ENCODE measurements at regions not wholly inside any gene's neighbourhood (a gene's known extent, or its start where the extent isn't known, plus 50 kb on each side); places are given as distances from the start of the nearest gene placed in this dataset.

DNA sequence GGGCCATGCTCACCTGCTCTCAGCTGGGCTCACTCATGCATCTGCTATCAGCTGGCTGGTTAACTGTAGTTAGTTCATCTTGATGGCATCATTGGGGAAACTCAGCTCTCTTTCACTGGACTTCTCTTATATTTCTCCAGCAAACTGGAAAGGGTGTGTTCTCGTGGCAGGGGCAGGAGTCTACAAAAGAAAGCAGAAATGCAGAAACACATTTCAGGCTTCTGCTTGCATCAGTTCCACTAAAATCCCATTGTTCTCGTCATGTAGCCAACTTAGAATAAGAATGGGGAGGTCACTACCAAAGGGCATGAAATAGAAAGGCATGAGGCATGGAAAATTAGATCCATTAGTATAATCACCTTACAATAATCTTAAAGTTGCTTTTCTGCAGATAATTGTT lies 207.3 kb downstream of the NRIP1 start:
- DNase-seq (ENCODE audit: low read depth, low spot score), result peak; percentile 11
- H3K27me3 ChIP-seq (ENCODE audit: insufficient read depth, insufficient read length), result no peaks in the 10 kb centered on the region
- H3K4me1 ChIP-seq (ENCODE audit: insufficient read depth, insufficient read length), result no peaks in the 10 kb centered on the region
- H3K36me3 ChIP-seq (ENCODE audit: insufficient read depth, insufficient read length, low read length), result no peaks in the 10 kb centered on the region
- TF ChIP-seq YY1 (IDR thresholded peaks at IDR 0.05; ENCODE audit: insufficient read depth, insufficient read length), result no peak
- TF ChIP-seq ZNF274 (IDR thresholded peaks at IDR 0.05; ENCODE audit: low read depth, low read length), result no peak
- no peak for TF ChIP-seq SUZ12 (IDR thresholded peaks at IDR 0.05; ENCODE audit: extremely low read depth, insufficient read depth, insufficient read length)
- H3K9me3 ChIP-seq (ENCODE audit: insufficient read depth, low read length), result peaks cover 26% of the 10 kb centered on the region; the same call in 1 of the 2 replicates
- no peak overlapping the region for H3K9ac ChIP-seq (ENCODE audit: insufficient read length, low read depth)
- H3K4me3 ChIP-seq (ENCODE audit: insufficient read length, low read depth), result no peak overlapping the region

DNA sequence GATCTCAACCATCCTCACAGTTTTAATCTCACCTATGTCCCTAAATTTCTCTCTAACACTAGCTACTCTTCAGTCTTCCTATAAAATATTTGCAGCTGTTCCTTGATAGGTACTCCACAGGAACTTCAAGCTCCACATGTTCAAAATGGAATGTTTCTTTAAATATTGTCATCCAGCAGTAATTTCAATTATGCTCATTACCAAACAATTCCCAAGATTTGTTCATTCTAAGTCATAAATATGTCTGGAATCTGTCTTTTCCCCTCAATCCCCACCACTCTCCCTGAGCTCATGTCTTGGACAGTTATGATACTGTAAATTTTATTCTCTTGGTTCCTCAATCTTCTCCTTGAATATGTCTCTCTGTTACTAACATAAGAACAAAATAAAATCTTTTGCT lies 214.4 kb downstream of the NRIP1 start:
- Histone ChIP-seq H3K36me3 (ENCODE audit: insufficient read depth, insufficient read length, low read length) (no peaks in the 10 kb centered on the region), H3K4me3 (ENCODE audit: insufficient read length, low read depth) (no peak overlapping the region), H3K4me1 (ENCODE audit: insufficient read depth, insufficient read length) (no peaks in the 10 kb centered on the region), H3K9ac (ENCODE audit: insufficient read length, low read depth) (no peak overlapping the region), H3K27me3 (ENCODE audit: insufficient read depth, insufficient read length) (no peaks in the 10 kb centered on the region), H3K9me3 (ENCODE audit: insufficient read depth, low read length) (peaks cover 36% of the 10 kb centered on the region)
- TF ChIP-seq SUZ12 (IDR thresholded peaks at IDR 0.05; ENCODE audit: extremely low read depth, insufficient read depth, insufficient read length) (no peak), YY1 (IDR thresholded peaks at IDR 0.05; ENCODE audit: insufficient read depth, insufficient read length) (no peak), ZNF274 (IDR thresholded peaks at IDR 0.05; ENCODE audit: low read depth, low read length) (no peak)
- DNase-seq (ENCODE audit: low read depth, low spot score), result no peak

DNA sequence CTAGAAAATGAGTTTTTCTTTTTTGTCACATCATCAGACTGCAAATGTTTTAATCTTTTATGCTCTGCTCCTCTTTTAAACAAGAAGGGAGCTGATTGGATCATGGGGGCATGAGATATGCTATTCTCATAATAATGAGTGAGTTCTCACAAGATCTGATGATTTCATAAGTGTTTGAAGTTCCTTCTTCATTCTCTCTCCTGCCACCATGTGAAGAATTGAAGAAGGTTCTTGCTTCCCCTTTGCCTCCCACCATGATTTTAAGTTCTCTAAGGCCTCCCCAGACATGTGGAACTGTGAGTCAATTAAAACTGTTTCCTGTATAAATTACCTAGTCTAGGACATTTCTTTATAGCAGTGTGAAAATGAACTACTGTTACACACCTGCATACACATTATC lies 218.2 kb downstream of the NRIP1 start:
- no peaks in the 10 kb centered on the region for H3K4me1 ChIP-seq (ENCODE audit: insufficient read depth, insufficient read length)
- no peak overlapping the region for H3K4me3 ChIP-seq (ENCODE audit: insufficient read length, low read depth)
- no peak for TF ChIP-seq ZNF274 (IDR thresholded peaks at IDR 0.05; ENCODE audit: low read depth, low read length)

DNA sequence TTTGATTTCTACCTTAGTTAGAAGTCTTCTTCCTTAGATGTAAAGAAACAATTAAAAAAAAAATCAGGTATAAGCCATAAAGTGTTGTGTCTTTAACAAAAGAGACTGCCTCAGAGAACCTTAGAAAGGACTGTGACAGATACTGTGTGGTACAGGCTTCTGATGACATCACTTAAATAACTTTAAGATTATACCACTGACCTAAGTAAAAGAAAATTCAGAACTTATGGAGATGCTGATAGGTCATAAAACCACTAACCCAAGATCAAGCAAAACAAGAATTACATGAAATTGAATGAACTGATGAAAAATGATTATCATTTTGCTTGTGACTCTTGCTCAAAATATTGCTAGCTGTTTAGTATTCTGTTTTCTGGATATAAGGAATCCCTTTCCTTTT lies 220.8 kb downstream of the NRIP1 start:
- H3K9me3 ChIP-seq (ENCODE audit: insufficient read depth, low read length), result peaks cover 49% of the 10 kb centered on the region
- H3K9ac ChIP-seq (ENCODE audit: insufficient read length, low read depth), result no peak overlapping the region
- H3K36me3 ChIP-seq (ENCODE audit: insufficient read depth, insufficient read length, low read length), result no peaks in the 10 kb centered on the region
- DNase-seq (ENCODE audit: low read depth, low spot score), result no peak
- TF ChIP-seq ZNF274 (IDR thresholded peaks at IDR 0.05; ENCODE audit: low read depth, low read length) (no peak), SUZ12 (IDR thresholded peaks at IDR 0.05; ENCODE audit: extremely low read depth, insufficient read depth, insufficient read length) (no peak), YY1 (IDR thresholded peaks at IDR 0.05; ENCODE audit: insufficient read depth, insufficient read length) (no peak)
- no peak overlapping the region for H3K4me3 ChIP-seq (ENCODE audit: insufficient read length, low read depth)
- no peaks in the 10 kb centered on the region for H3K27me3 ChIP-seq (ENCODE audit: insufficient read depth, insufficient read length)
- no peaks in the 10 kb centered on the region for H3K4me1 ChIP-seq (ENCODE audit: insufficient read depth, insufficient read length)

More for the DNA sequence above, 218.2 kb downstream of the NRIP1 start:
- Histone ChIP-seq H3K9me3 (ENCODE audit: insufficient read depth, low read length) (peaks cover 46% of the 10 kb centered on the region), H3K27me3 (ENCODE audit: insufficient read depth, insufficient read length) (no peaks in the 10 kb centered on the region), H3K36me3 (ENCODE audit: insufficient read depth, insufficient read length, low read length) (no peaks in the 10 kb centered on the region), H3K9ac (ENCODE audit: insufficient read length, low read depth) (no peak overlapping the region)
- DNase-seq (ENCODE audit: low read depth, low spot score), result no peak

DNA sequence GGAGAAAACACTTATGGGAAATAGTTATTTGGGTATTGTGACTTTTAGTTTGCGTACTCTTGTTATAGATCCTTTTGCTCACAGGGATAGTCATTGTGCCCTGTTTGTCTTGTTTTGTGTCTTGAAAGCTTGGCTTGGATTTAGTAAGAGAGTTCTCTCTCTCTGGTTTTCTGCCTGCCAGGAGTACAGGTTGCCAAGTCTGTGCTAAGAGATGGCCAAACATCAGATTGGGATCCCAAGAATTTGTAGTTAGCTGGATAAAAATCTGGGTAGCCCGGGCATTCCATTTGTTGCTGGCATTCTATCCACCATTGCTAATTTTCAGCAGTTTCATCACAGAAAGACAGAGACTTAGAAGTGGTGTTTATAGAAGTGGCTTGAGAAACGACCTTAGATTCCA lies 222.2 kb downstream of the NRIP1 start:
- TF ChIP-seq ZNF274 (IDR thresholded peaks at IDR 0.05; ENCODE audit: low read depth, low read length), result no peak
- TF ChIP-seq YY1 (IDR thresholded peaks at IDR 0.05; ENCODE audit: insufficient read depth, insufficient read length), result no peak
- TF ChIP-seq SUZ12 (IDR thresholded peaks at IDR 0.05; ENCODE audit: extremely low read depth, insufficient read depth, insufficient read length), result no peak
- H3K9ac ChIP-seq (ENCODE audit: insufficient read length, low read depth), result no peak overlapping the region
- no peak overlapping the region for H3K4me3 ChIP-seq (ENCODE audit: insufficient read length, low read depth)
- DNase-seq (ENCODE audit: low read depth, low spot score), result no peak
- H3K4me1 ChIP-seq (ENCODE audit: insufficient read depth, insufficient read length), result no peaks in the 10 kb centered on the region
- peaks cover 46% of the 10 kb centered on the region for H3K9me3 ChIP-seq (ENCODE audit: insufficient read depth, low read length)
- no peaks in the 10 kb centered on the region for H3K36me3 ChIP-seq (ENCODE audit: insufficient read depth, insufficient read length, low read length)
- H3K27me3 ChIP-seq (ENCODE audit: insufficient read depth, insufficient read length), result no peaks in the 10 kb centered on the region

DNA sequence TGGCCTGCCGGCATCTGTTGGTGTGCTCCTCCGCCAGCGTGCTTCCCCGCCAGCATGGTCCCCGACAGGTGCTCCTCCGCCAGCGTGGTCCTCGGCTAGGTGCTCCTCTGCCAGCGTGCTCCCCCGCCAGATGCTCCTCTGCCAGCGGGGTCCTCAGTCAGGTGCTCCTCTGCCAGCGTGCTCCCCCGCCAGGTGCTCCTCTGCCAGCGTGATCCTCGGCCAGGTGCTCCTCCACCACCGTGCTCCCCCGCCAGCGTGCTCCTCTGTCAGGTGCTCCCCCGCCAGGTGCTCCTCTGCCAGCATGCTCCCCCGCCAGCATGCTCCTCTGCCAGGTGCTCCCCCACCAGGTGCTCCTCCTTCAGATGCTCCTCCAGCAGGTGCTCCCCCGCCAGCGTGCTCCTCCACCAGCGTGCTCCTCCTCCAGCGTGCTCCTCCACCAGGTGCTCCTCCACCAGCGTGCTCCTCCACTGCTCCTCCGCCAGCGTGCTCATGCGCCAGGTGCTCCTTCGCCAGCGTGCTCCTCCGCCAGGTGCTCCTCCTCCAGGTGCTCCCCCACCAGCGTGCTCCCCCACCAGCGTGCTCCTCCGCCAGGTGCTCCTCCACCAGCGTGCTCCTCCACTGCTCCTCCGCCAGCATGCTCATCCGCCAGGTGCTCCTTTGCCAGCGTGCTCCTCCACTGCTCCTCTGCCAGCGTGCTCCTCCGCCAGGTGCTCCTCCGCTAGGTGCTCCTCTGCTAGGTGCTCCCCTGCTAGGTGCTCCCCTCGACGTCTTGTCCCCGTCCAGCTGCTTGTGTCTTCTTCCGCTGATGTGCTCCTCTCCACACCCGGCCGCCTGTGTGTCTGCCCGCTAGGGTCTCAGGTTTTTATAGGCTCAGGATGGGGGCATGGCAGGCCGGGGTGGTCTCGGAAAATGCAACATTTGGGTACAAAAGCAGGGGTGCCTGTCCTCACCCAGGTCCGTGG lies 223.0 kb downstream of the NRIP1 start:
- H3K9me3 ChIP-seq (ENCODE audit: insufficient read depth, low read length), result peaks cover 38% of the 10 kb centered on the region

DNA sequence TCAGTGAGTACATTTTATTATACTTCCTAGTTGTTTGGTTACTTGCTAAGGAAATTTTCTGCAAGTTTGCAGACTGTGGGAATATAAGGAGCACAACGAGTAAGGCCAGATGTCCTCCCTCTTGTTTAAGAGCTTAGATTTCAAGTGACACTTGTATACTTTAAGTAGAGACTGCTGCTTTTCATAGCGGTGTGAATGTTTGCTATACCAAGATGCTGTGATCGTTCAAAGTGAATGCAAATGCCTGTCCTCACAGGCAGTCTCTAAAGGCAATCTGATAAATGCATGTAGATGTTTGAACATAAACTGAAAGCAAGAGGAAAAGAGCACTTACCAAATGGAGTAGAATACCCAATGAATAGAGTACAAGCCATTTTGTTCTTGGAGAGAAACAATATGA lies 226.4 kb downstream of the NRIP1 start:
- no peak for DNase-seq (ENCODE audit: low read depth, low spot score)
- peaks cover 11% of the 10 kb centered on the region; the same call in 1 of the 2 replicates for H3K9me3 ChIP-seq (ENCODE audit: insufficient read depth, low read length)
- no peaks in the 10 kb centered on the region for H3K27me3 ChIP-seq (ENCODE audit: insufficient read depth, insufficient read length)
- H3K36me3 ChIP-seq (ENCODE audit: insufficient read depth, insufficient read length, low read length), result no peaks in the 10 kb centered on the region
- no peak overlapping the region for H3K4me3 ChIP-seq (ENCODE audit: insufficient read length, low read depth)
- no peak overlapping the region for H3K9ac ChIP-seq (ENCODE audit: insufficient read length, low read depth)
- TF ChIP-seq ZNF274 (IDR thresholded peaks at IDR 0.05; ENCODE audit: low read depth, low read length), result no peak
- TF ChIP-seq YY1 (IDR thresholded peaks at IDR 0.05; ENCODE audit: insufficient read depth, insufficient read length), result no peak
- TF ChIP-seq SUZ12 (IDR thresholded peaks at IDR 0.05; ENCODE audit: extremely low read depth, insufficient read depth, insufficient read length), result no peak
- no peaks in the 10 kb centered on the region for H3K4me1 ChIP-seq (ENCODE audit: insufficient read depth, insufficient read length)

More for the DNA sequence above, 223.0 kb downstream of the NRIP1 start:
- Histone ChIP-seq H3K4me3 (ENCODE audit: insufficient read length, low read depth) (no peak overlapping the region), H3K36me3 (ENCODE audit: insufficient read depth, insufficient read length, low read length) (no peaks in the 10 kb centered on the region), H3K4me1 (ENCODE audit: insufficient read depth, insufficient read length) (no peaks in the 10 kb centered on the region), H3K9ac (ENCODE audit: insufficient read length, low read depth) (no peak overlapping the region), H3K27me3 (ENCODE audit: insufficient read depth, insufficient read length) (no peaks in the 10 kb centered on the region)
- no peak for DNase-seq (ENCODE audit: low read depth, low spot score)
- TF ChIP-seq SUZ12 (IDR thresholded peaks at IDR 0.05; ENCODE audit: extremely low read depth, insufficient read depth, insufficient read length), result no peak
- no peak for TF ChIP-seq YY1 (IDR thresholded peaks at IDR 0.05; ENCODE audit: insufficient read depth, insufficient read length)
- TF ChIP-seq ZNF274 (IDR thresholded peaks at IDR 0.05; ENCODE audit: low read depth, low read length), result no peak
